ENCODE measurements at regions not wholly inside any gene's neighbourhood (a gene's known extent, or its start where the extent isn't known, plus 50 kb on each side); places are given as distances from the start of the nearest gene placed in this dataset.

- TF ChIP-seq CTCF (IDR thresholded peaks at IDR 0.05; ENCODE audit: low read depth, low read length, poor library complexity, severe bottlenecking) (no peak), EZH2phosphoT487 (IDR thresholded peaks at IDR 0.05; ENCODE audit: borderline replicate concordance, low read length) (no peak)
These were observed 712.8 kb upstream of the CDH10 start for GRCh38 chr5:25357605-25358004.

All from DOHH2 (cell line).